HG03175 (cell line): ENCODE measurements at regions not wholly inside any gene's neighbourhood (a gene's known extent, or its start where the extent isn't known, plus 50 kb on each side); places are given as distances from the start of the nearest gene placed in this dataset.
"Not testable (repeated sequence)": the region's sequence is repeated elsewhere in the genome, so short reads cannot be mapped to it uniquely, and the experiment has no call there.

Source experiments
- ATAC-seq: cut with Tn5 transposase; IDR thresholded peaks from one replicate; pipeline ENCODE4 v1.9.1; 2021; ENCODE audit warnings: mild to moderate bottlenecking, moderate library complexity; ENCODE audit not compliant: unreplicated experiment

DNA sequence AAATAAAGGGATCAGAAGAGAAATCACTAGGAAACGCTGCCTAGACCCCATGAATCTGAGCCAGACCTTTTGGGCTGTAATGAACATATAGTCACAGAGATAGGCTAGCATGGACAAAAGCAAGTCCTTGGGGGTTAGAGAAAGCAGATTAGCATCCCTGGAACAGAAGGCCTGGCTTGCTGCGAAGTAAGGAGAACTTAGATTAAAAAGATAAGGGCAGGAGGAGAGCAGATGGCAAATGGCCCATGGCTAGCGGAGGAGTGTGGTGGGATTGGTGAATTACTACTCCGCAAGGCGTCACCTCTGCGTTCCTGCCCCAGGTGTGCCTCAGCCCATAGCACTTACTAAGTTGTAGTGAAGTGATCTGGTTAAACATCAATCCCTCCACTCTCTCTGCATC lies 92.3 kb upstream of the ZNF438 start:
- no peak for ATAC-seq

DNA sequence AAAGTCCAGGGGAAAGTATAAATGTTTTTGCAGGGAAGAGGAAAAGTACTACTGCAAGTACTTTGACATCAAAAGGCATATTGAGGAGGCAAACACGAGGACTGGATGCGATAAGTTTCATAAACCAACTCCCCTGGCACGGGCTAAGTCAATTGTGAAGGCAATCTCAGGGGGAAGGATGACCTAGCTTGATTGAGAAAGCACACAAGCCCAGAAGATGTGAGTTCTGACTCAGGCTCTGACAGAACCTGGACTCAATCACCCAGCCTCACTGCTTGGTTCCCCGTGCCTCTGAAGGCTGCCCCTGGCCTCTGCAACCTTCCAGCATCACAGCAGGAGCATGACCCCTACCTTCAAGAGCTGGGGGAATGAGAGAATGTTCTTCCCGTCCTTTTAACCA lies 93.2 kb upstream of the ZNF438 start:
- ATAC-seq, result no peak

DNA sequence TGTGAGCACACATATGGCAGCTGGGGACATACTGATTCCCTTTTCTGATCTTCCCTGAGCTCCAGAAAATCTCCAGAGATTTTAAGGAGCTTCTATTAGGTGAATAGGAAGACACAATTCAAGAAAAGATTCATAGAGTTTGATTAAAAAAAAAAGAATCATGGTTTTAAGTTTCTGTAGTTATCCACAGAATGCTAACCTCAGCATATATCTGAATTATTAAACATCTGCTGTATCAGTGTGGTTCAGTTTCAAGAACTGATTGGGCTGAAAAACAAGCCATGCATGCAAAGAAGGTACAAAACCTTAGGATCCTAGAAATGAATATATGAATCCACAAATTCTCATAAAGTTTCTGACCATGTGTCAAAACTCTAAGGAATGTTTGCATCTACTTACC lies 94.1 kb upstream of the ZNF438 start:
- ATAC-seq, result no peak

DNA sequence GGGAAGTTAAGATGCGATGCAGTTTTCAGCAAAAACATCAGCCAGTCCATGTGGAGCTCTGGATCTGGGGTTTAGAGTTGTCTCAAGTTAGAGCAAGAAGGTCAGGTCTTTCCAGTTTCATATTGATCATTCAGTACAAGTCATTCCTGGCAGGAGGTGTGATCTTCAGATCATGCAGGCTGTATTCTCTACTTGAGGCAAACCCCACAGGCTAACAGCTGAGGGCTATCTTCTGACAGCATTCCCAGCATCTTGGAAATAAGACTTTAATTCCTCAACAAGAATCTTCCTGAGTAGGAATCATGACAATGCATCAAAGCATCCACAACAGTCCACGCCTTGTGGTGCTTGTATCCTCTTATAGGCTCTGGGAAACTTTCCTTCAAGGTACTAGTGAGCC lies 94.9 kb upstream of the ZNF438 start:
- no peak for ATAC-seq

DNA sequence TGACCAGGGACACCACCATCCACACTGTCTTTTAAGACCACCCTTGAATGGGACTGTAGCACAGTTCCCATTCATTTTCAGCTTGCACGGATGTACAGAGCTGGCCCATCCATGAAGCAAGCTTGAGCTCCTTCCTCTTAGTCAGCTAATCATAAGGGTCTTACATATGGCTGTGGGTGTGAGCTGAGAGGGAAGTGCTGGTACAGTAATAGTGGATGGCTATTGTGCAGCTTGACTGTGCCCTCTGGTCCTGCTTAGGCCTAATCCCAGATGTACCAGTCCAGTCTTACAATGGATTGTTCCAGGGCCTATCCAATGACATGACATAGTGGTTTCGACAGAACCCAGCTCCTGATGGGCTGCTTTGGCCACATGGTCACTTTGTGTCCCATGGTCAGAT lies 96.9 kb upstream of the ZNF438 start:
- ATAC-seq, result no peak

DNA sequence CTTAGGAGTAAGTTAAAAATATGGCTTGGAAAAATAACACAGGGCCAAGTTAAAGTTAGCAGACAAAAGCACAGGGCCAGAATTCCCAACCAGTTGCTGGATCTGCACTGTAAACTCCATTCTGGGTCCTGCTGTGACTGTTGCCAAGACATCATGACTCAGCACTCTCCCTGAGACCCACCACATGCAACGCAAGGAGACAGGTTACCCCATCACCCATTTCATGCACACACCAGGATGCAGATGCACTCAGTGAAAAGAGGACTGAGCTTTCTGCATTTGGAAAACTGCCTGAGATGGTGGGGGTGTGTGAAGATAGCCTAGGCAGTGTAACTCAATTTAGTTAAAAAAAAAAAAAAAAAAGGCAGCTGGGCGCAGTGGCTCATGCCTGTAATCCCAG lies 97.6 kb upstream of the ZNF438 start:
- ATAC-seq, result no peak

DNA sequence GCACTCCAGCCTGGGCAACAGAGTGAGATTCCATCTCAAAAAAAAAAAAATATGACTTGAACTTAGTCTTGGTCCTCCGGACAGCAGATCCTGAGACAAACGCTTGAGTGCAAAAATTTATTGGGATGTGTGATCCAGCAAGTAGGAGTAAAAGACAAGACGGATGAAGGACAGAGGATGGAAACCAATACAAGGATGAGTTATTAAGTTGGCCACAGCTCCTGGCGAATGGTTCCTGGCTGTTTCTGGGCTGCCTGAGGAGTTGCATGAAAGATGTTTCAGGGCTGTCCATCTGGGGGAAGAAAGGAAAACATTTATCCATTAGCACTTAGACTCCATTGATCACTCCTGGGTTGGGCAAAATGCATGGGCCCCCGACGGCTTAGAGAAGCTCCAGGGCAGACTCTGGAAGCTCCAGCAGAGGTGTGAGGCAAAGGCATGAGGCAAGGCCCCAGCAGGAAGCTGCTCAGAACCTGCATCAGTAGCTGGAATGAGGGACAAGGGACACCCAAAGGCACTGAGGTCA lies 98.3 kb upstream of the ZNF438 start:
- no peak for ATAC-seq

DNA sequence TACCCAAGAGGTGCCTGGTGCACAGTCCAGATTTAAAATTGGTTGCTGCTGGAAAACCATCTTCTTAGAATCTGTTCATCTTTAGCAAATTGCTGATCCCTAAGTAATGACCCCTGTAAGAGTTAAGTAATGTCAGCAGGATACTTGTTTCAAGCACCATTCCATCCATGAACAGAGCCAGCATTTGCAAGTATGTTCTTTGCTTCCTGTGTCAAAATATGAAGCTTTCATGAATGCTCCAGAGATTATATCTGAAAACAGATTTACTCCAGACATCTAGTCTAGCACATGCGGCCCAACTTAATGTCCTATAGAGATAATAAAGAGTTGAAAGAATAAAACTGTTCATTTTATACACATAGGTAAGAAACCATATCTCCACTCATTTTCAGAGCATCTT lies 98.7 kb upstream of the ZNF438 start:
- ATAC-seq, result no peak

DNA sequence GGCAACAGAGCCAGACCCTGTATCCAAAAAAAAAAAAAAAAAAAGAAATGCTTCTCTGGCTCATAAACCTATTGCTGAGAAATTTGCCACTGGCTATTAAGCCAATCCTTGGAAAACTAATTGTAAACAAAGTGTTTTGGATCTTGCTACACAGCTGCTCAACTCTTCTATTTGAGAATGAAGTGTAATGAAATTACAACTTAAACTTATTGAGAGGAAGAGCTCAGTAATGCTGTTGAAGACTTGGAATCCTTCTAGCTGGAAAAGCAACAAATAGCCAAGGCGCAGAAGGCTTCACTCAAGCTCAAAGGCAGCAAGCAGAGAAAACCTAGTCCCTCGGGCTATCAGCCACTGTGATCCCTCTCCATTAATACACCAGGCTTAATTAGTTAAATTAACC lies 99.6 kb upstream of the ZNF438 start:
- ATAC-seq, result no peak

DNA sequence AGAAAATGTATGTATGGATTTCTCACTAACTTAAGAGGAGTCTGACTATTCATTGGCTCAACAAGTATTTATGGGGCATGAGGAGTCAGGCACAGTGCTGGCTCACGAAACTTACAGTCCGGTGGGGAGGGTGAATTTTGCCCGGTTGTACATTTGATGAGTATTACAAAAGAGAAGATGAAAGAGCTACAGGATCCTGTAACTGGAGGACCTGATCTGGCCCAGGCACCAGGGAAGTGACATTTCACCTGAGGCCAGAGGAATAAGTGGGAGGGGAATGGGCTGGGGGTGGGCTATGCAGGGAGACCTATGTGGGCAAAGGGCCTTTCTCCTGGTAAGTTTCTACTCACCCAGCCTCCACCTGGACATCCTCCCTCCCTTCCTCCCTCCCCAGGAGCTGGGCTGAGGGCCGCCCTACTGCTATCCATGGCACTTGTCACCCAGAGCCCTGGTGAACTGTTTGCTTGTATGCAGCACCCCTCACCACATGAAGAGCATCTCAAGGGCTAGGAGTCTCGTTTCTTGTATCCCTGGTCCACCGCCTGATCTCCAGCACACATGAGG lies 101.1 kb upstream of the ZNF438 start:
- ATAC-seq, result no peak

DNA sequence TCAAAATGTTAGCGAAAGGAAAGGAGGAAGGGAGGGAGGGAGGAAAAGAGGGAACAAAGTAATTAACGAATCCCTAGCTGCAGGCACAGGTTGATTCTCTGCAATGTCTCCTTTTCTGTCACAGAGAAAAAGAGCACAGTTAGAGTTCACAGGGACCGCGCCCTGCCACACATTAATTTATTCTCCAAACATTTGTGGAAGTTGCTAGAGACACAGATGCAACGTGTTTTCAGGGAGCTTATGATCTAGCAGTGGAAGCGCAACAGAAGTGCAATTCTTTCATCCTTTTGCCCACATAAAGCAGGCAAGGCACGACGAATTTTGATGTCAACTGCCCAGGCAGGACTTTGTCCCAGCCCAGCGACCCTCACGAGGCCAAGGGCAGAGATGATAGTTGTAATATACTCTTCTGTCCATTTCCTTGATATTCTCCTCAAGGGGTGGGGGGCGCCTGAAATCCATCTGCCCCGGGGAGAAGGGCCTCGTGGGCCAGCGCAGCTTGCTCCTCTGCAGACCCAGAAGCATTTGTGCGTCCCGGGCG lies 101.7 kb upstream of the ZNF438 start:
- no peak for ATAC-seq

DNA sequence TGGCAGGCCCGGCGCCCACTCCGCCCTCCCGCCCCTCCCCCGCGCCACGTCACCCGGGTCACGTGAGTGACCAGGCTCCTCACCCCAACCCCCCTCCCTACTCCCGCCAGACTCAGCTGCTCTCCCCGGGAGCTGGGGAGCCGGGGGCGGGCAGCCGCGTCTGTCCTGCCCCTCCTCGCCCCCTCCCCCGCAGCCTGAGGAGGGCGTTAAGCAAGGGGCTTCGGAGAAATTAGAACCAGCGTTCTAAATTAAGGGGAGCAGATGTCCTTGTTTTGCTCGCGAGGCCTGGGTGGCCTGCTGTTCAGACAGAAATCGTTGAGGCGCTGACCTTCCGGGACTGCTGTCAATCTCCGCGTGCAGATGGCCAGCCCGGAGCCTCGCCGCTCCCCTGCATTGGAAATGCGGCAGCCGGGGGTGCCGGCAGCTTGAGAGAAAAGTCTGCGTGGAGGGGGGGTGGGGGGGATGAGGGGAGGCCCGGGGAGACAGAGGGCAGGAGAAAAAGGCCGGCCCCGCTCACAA lies 102.2 kb upstream of the ZNF438 start:
- ATAC-seq, result peak; percentile 58

DNA sequence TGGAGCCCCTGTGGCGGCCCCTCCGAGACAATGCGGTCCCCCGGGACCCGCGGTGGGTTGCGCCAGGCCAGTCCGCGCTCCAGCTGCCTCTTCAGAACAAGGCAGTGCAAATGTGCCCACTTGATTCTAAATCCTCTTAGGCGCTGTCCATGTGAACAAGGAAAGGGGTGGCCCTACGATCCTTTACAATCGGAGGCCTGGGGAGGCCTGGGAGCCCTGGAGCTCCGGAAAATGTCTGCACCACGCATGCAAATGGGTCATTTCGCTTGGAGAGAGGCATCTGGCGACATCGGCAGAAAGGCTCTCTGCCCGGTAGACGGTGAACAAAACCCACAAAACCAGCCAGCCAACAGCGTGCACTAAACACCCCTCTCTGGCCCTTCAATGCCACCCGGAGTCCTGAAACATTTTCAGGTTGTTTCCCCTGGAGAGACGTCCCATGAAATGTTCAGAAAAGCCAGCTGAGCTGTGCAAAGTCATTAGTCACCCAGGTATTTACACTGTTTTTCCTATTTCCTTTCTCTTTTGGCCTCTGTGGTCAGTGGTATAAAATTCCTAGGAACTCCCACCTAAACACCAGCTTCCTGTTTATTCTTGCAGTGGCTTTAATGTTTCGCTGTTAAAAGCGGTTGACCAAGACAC lies 102.8 kb upstream of the ZNF438 start:
- ATAC-seq, result peak; percentile 42

DNA sequence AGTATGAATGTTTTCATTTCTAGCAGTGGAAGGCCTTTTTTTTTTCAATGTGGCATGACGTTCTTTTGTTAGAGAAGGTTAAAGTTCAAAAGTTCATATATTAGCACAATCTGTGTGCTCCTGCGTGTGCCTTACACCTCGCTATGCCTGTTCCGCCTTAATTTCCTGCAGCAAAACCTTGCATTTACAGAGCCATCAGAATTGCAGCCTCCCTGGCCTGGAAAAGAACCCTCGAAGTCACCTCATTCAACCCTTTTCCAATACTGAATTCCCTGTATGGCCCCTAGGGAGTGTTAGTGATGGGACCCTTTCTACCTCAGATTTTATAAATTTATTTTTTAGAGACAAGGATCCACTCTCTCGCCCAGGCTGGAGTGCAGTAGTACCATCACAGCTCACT lies 103.5 kb upstream of the ZNF438 start:
- no peak for ATAC-seq

DNA sequence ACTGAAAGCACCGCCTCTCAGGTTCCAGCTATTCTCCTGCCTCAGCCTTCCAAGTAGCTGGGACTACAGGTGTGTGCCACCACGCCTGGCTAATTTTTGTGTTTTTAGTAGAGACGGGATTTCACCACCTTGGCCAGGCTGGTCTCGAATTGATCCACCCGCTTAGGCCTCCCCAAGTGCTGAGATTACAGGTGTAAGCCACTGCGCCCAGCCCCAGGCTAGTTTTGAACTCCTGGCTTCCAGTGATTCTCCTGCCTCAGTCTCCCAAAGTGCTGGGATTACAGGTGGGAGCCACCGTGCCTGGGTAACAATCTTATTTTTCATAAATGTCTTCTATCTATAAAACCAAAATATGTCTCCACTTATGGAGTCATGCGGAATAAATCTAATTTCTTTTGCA lies 104.1 kb upstream of the ZNF438 start:
- ATAC-seq, result not testable (repeated sequence)

DNA sequence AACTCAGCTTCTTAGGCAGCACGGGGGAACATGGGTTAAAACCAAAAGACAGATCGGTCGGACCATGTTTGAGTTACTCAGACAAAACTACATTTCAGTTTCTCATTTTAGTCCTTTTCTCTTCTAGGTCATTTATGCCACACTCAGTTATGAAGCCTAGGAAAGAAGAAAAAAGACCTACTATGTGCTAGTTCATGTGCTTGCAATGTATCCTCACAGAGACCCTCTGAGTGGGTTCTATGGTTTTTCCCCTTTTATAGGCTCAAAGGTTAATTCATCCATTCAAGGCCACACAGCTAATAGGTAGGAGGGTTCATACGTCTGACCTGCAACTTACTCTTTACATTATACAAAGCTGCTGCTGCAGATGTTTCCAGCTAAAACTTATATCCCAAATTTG lies 104.7 kb upstream of the ZNF438 start:
- no peak for ATAC-seq

DNA sequence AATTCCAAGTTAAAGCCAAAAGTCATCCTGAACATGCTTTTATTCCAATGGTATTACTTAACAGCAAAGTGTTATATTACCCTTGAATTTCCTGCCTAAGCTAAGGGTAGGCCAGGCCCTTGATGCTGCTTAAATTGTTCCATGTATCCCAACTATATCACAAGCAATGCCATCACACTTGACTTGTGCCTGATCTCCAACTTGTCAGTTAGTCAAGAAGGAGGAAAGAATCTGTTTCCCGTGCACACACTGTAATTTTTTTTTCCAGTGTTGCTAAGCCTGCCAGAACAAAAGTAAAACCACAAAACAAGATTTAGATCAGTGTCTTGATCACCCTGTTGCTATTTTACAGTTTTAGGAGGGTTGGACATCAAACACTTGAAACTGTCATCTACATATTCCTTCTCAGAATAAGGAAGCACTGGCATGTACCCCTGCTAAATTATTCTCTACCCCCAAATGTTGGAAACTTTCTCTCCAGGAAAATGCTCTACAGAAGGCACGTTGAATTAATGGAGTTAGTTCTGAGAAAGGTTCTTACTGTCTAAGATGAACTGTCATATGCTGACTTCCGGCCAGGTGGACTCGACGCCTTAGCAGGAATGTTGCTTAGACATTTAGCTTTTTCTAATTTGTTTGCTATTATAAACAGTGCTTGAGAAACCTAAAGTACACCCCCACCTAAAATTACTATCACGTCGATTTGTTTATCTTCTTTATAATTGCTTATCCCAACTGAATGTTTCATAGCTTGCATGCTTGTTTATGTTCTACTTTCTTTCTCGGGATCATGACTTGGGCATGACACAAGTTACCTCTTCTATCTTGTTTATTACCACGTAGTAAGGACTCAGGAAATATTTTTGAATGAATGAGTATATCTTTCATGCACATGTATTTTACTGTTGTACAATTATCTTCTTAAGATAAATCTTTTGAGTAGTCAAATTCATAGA lies 105.5 kb upstream of the ZNF438 start:
- no peak for ATAC-seq

DNA sequence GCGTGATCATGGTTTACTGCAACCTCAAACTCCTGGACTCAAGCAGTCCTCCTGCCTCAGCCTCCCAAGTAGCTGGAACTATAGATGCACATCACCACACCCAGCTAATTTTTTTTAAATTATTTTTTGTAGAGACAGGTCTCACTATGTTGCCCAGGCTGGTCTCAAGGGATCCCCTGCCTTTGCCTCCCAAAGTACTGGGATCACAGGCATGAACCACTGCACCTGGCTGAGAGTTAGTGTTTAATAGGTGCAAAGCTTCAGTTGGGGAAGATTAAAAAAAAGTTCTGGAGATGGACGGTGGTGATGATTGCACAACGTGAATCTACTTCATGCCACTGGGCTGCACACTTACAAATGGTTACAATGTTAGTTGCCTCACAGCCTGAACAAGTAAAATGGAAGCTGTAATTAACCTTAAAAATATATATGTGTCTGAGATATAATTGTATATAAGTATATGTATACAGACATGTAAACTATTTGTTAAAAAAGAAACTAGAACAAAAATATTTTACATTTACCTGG lies 106.4 kb upstream of the ZNF438 start:
- no peak for ATAC-seq

DNA sequence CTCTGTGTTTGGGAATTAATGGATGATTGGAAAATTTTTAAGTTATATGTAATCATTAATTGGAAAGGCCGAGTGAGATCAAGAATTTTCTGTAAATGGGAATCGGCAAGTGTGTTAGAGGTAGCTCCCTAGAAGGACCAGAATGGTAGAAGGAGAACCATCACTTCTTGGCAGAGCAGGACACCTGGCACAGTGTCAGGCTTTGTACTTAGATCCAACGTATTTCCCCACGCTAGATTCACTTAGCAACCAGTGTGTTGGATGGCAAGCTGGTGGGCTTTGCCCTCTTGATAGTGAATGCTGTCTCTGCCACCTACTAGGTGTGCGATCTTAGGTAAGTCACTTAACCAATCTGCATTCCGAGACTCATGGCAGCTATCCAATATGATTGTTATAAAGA lies 107.8 kb upstream of the ZNF438 start:
- ATAC-seq, result no peak

DNA sequence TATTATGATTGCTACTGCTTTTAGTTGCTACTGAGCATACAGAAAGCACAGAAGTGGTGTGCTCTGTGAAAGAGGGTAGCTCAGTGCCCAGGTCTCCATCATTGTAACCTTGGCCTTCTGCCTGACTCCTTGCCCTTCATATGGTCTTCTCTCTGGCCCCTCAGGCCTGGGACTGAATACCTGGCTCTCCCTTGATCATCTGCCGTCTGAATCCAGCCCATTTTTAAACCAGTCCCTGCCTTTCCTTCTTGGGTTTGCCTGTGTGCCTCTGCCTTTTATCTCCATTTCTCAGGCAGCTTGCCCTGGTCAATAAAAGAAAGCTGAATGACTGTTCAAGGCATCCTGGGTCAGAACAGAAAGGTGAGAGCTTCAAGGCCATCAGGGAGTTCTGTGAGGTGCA lies 109.1 kb upstream of the ZNF438 start:
- no peak for ATAC-seq

DNA sequence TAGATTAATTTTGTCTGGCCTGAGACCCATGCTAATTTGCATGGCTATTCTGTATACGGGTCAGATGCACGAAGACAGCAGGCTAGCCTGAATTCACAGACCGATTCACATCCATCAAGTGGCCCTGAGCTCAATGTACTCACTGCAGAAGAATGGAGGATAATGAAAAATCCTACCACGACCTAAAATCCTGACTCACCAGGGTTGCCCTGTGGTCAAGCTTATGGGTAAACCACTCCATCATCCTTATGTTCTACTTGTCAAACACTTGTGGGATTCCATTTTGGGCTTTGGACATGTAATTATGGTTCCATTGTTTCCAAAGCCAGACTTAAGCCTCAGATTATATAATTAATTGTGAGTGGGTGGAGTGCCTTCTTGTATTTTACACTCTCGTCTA lies 110.4 kb upstream of the ZNF438 start:
- no peak for ATAC-seq
